Mesendoderm (in vitro differentiated cells): ENCODE measurements at regions not wholly inside any gene's neighbourhood (a gene's known extent, or its start where the extent isn't known, plus 50 kb on each side); places are given as distances from the start of the nearest gene placed in this dataset.

Experiments used
- DNase-seq: peaks from one replicate; pipeline ENCODE4 v3.0.0; 2013
- H2AK5ac ChIP-seq: 2 replicates; pipeline ENCODE4 v1.6.1; 2013; ENCODE audit warnings: low read length, inconsistent platforms
- H2BK120ac ChIP-seq: 2 replicates; pipeline ENCODE4 v1.6.1; 2013; ENCODE audit warnings: low read depth, mild to moderate bottlenecking, low read length, moderate library complexity, mixed read lengths
- H2BK15ac ChIP-seq: replicated peaks from 2 replicates; pipeline ENCODE4 v1.6.1; 2013; ENCODE audit warnings: low read depth, mild to moderate bottlenecking, moderate library complexity
- H2BK5ac ChIP-seq: 2 replicates; pipeline ENCODE4 v1.6.1; 2013; ENCODE audit warnings: low read length, inconsistent platforms
- H3K18ac ChIP-seq: 2 replicates; pipeline ENCODE4 v1.6.1; 2013; ENCODE audit warnings: mild to moderate bottlenecking, low read length, mixed read lengths
- H3K23ac ChIP-seq: one replicate; pipeline ENCODE4 v1.6.1; 2013; ENCODE audit warnings: low read length
- H3K27ac ChIP-seq: 2 replicates; pipeline ENCODE4 v1.5.1; 2013; ENCODE audit warnings: low read depth, mild to moderate bottlenecking, inconsistent platforms, low read length, moderate library complexity
- H3K27me3 ChIP-seq: 2 replicates; pipeline ENCODE4 v1.6.1; 2013; ENCODE audit warnings: low read length, control low read depth, mild to moderate bottlenecking, inconsistent platforms; ENCODE audit not compliant: insufficient read depth, poor library complexity
- H3K36me3 ChIP-seq: 2 replicates; pipeline ENCODE4 v1.6.1; 2013; ENCODE audit warnings: low read length, inconsistent platforms; ENCODE audit not compliant: control insufficient read depth, insufficient read depth
- H3K4ac ChIP-seq: one replicate; pipeline ENCODE4 v1.6.1; 2013; ENCODE audit warnings: low read depth, mild to moderate bottlenecking, low read length, moderate library complexity
- H3K4me1 ChIP-seq: 2 replicates; pipeline ENCODE4 v1.6.1; 2013; ENCODE audit warnings: low read depth, low read length, inconsistent platforms; ENCODE audit not compliant: control insufficient read depth
- H3K4me2 ChIP-seq: 2 replicates; pipeline ENCODE4 v1.6.1; 2013; ENCODE audit warnings: low read length
- H3K4me3 ChIP-seq: 2 replicates; pipeline ENCODE4 v1.5.1; 2013; ENCODE audit warnings: mild to moderate bottlenecking, low read length
- H3K56ac ChIP-seq: one replicate; pipeline ENCODE4 v1.6.1; 2013; ENCODE audit warnings: low read length
- H3K79me1 ChIP-seq: 2 replicates; pipeline ENCODE4 v1.6.1; 2013; ENCODE audit warnings: low read length, inconsistent platforms
- H3K79me2 ChIP-seq: 2 replicates; pipeline ENCODE4 v1.6.1; 2013; ENCODE audit warnings: mild to moderate bottlenecking, low read length; ENCODE audit not compliant: control insufficient read depth, insufficient read depth
- H3K9ac ChIP-seq: 2 replicates; pipeline ENCODE4 v1.6.1; 2013; ENCODE audit warnings: low read length, inconsistent platforms
- H4K5ac ChIP-seq: one replicate; pipeline ENCODE4 v1.6.1; 2013; ENCODE audit warnings: low read length
- H4K8ac ChIP-seq: one replicate; pipeline ENCODE4 v1.6.1; 2013; ENCODE audit warnings: low read depth, mild to moderate bottlenecking, control low read depth, low read length, moderate library complexity
- WGBS: extraction: QIAGEN DNeasy Blood & Tissue Kit; methylation state at CpG from one replicate; pipeline ENCODE4 v1.1.7; 2013; ENCODE audit warnings: low lambda C conversion rate, missing lambda C conversion rate; ENCODE audit not compliant: insufficient coverage; ENCODE audit errors: extremely low coverage; 5-methylcytosine and 5-hydroxymethylcytosine counted together

GRCh38 chr2:144931960-144932359 is 412.0 kb upstream of the ZEB2 start:
- H3K4me2 ChIP-seq: no peak overlapping the region
- H3K36me3 ChIP-seq: no peaks in the 10 kb centered on the region
- H3K4me3 ChIP-seq: no peak overlapping the region
- H3K79me2 ChIP-seq: no peaks in the 10 kb centered on the region
- H2BK15ac ChIP-seq: no peak overlapping the region
- no peaks in the 10 kb centered on the region for H3K27me3 ChIP-seq
- no peak overlapping the region for H3K18ac ChIP-seq
- H4K8ac ChIP-seq: no peak overlapping the region
- H2BK5ac ChIP-seq: no peak overlapping the region
- no peaks in the 10 kb centered on the region for H3K4me1 ChIP-seq
- H3K23ac ChIP-seq: no peak overlapping the region
- no peak overlapping the region for H3K9ac ChIP-seq
- no peak overlapping the region for H3K4ac ChIP-seq
- no peak overlapping the region for H3K27ac ChIP-seq
- DNase-seq: no peak
- H2AK5ac ChIP-seq: no peak overlapping the region
- H2BK120ac ChIP-seq: no peak overlapping the region
- no peaks in the 10 kb centered on the region for H3K79me1 ChIP-seq
- no peak overlapping the region for H4K5ac ChIP-seq
- no peak overlapping the region for H3K56ac ChIP-seq

DNA sequence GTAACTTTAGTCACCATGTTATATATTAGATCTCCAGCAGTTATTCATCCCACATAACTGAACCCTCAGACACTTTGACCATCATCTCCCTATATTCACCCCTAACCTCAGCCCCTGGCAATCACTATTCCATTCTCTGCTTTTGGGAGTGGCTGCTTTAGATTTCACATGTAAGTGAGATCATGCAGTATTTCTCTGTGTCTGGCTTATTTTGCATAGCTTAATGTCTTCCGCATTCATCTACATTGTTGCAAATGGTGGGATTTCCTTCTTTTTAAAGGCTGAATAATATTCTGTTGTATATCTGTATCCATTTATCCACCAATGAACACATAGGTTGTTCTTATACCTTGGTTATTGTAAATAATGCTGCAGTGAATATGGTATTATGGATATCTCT is 411.6 kb upstream of the ZEB2 start:
- Histone ChIP-seq H3K27ac (no peak overlapping the region), H3K4me1 (no peaks in the 10 kb centered on the region), H4K8ac (no peak overlapping the region), H3K23ac (no peak overlapping the region), H2AK5ac (no peak overlapping the region), H3K4me3 (no peak overlapping the region), H3K79me1 (no peaks in the 10 kb centered on the region), H3K9ac (no peak overlapping the region), H2BK5ac (no peak overlapping the region), H3K27me3 (no peaks in the 10 kb centered on the region), H2BK15ac (no peak overlapping the region), H3K18ac (no peak overlapping the region), H2BK120ac (no peak overlapping the region), H3K4ac (no peak overlapping the region), H3K4me2 (no peak overlapping the region), H4K5ac (no peak overlapping the region), H3K56ac (no peak overlapping the region), H3K36me3 (no peaks in the 10 kb centered on the region), H3K79me2 (no peaks in the 10 kb centered on the region)
- DNase-seq: no peak
- no CpG with 5 or more reads among the region's 1 CpG for WGBS

DNA sequence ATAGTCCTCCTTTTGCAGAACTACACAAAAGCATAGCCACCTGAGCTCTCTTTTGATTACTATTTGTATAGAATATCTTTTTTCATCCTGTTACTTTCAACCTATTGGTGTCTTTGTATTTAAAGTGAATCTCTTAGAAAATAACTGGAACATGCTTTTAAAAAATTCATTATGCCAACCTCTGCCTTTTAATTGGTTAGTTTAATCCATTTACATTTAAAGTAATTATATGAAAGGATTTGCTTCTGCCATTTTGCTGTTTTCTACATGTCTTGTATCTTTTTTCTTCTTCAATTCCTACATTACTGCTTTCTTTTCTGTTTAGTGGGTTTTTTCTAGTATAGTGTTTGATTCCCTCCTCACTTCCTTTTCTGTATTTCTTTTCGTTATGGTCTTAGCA is 407.5 kb upstream of the ZEB2 start:
- Histone ChIP-seq H2BK120ac (no peak overlapping the region), H4K5ac (no peak overlapping the region), H3K4me2 (no peak overlapping the region), H3K56ac (no peak overlapping the region), H3K23ac (no peak overlapping the region), H3K4me3 (no peak overlapping the region), H2AK5ac (no peak overlapping the region), H3K4me1 (no peaks in the 10 kb centered on the region), H3K4ac (no peak overlapping the region), H3K79me1 (no peaks in the 10 kb centered on the region), H3K9ac (no peak overlapping the region), H2BK15ac (no peak overlapping the region), H4K8ac (no peak overlapping the region), H3K27ac (no peak overlapping the region), H3K27me3 (no peaks in the 10 kb centered on the region), H3K18ac (no peak overlapping the region), H3K79me2 (no peaks in the 10 kb centered on the region), H2BK5ac (no peak overlapping the region), H3K36me3 (no peaks in the 10 kb centered on the region)
- no peak for DNase-seq
- WGBS: no CpG with 5 or more reads among the region's 1 CpG

DNA sequence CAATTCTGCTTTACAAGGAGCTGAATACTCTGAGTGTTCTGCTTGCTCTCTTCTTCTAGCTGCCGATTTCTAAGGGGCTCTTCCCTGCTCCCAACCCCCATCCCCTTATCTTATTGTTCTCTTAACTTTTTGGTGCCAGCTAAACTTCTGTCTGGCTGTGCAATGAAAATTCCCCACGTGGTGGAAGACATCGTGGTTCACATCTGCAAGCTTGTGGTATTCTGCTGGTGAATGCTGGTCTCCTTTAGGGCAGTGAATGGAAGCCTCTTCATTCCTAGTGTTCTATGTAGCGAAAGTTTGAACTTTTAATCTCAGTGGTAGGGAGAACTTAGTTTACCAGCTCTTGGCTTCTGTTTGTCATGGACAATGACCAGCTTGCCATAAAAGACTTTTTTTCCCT is 406.0 kb upstream of the ZEB2 start:
- Histone ChIP-seq H3K4me1 (no peaks in the 10 kb centered on the region), H3K4me2 (no peak overlapping the region), H2BK120ac (no peak overlapping the region), H3K9ac (no peak overlapping the region), H2BK5ac (no peak overlapping the region), H3K79me1 (no peaks in the 10 kb centered on the region), H2BK15ac (no peak overlapping the region), H4K5ac (no peak overlapping the region), H3K56ac (no peak overlapping the region), H3K4ac (no peak overlapping the region), H3K4me3 (no peak overlapping the region), H3K36me3 (no peaks in the 10 kb centered on the region), H3K23ac (no peak overlapping the region), H3K18ac (no peak overlapping the region), H2AK5ac (no peak overlapping the region), H3K27ac (no peak overlapping the region), H3K79me2 (no peaks in the 10 kb centered on the region), H3K27me3 (no peaks in the 10 kb centered on the region), H4K8ac (no peak overlapping the region)
- no CpG with 5 or more reads among the region's 4 CpGs for WGBS
- no peak for DNase-seq

DNA sequence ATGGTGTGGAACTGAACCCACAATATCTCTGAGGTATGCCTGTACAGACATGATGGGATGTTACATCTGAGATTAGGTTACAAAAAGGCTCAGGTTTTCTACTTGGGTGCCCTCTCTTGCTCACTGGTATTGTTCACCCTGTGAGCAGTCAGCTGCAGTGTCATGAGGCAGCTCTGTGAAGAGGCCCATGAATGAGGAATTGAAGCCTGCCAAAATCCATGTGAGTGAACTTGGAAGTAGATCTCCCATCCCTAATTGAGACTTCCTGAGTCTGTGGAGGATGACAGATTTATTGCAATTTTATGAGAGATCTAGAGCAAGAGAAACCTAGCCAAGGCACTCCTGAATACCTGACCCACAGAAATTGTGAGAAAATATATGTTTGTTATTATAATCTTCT is 404.9 kb upstream of the ZEB2 start:
- no peaks in the 10 kb centered on the region for H3K79me1 ChIP-seq
- H3K27me3 ChIP-seq: no peaks in the 10 kb centered on the region
- H2BK120ac ChIP-seq: no peak overlapping the region
- H3K4me3 ChIP-seq: no peak overlapping the region
- H3K27ac ChIP-seq: no peak overlapping the region
- H3K4me2 ChIP-seq: no peak overlapping the region
- no peak for DNase-seq
- no peak overlapping the region for H3K56ac ChIP-seq
- no peak overlapping the region for H4K5ac ChIP-seq
- H4K8ac ChIP-seq: no peak overlapping the region
- no peak overlapping the region for H2BK15ac ChIP-seq
- no peaks in the 10 kb centered on the region for H3K79me2 ChIP-seq
- no peak overlapping the region for H3K4ac ChIP-seq
- no peak overlapping the region for H2BK5ac ChIP-seq
- no peak overlapping the region for H2AK5ac ChIP-seq
- H3K9ac ChIP-seq: no peak overlapping the region
- H3K23ac ChIP-seq: no peak overlapping the region
- no peaks in the 10 kb centered on the region for H3K36me3 ChIP-seq
- H3K18ac ChIP-seq: no peak overlapping the region
- no peaks in the 10 kb centered on the region for H3K4me1 ChIP-seq

DNA sequence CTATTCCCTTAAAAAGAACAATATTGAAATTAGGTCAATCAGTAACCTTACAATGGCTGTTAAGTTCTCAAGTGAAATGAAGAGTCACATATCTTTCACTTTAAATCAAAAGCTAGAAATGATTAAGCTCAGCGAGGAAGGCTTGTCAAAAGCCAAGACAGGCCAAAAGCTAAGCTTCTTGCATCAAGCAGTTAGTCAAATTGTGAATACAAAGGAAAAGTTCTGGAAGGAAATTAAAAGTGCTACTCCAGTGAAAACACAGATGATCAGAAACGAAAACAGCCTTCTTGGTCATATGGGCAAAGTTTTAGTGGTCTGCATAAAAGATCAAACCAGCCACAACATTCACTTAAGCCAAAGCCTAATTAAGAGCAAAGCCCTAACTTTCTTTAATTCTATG is 402.6 kb upstream of the ZEB2 start:
- no peak overlapping the region for H3K23ac ChIP-seq
- H3K4me1 ChIP-seq: no peaks in the 10 kb centered on the region
- no peak overlapping the region for H2BK15ac ChIP-seq
- WGBS: no CpG with 5 or more reads among the region's 2 CpGs
- H4K8ac ChIP-seq: no peak overlapping the region
- no peak overlapping the region for H3K18ac ChIP-seq
- H4K5ac ChIP-seq: no peak overlapping the region
- H3K56ac ChIP-seq: no peak overlapping the region
- H3K27ac ChIP-seq: no peak overlapping the region
- H2BK5ac ChIP-seq: no peak overlapping the region
- no peak overlapping the region for H2AK5ac ChIP-seq
- H3K27me3 ChIP-seq: no peaks in the 10 kb centered on the region
- H3K79me1 ChIP-seq: no peaks in the 10 kb centered on the region
- H3K4me3 ChIP-seq: no peak overlapping the region
- DNase-seq: no peak
- no peak overlapping the region for H3K4me2 ChIP-seq
- H2BK120ac ChIP-seq: no peak overlapping the region
- no peaks in the 10 kb centered on the region for H3K79me2 ChIP-seq
- no peak overlapping the region for H3K4ac ChIP-seq
- H3K9ac ChIP-seq: no peak overlapping the region
- H3K36me3 ChIP-seq: no peaks in the 10 kb centered on the region
